ENCODE measurements at regions not wholly inside any gene's neighbourhood (a gene's known extent, or its start where the extent isn't known, plus 50 kb on each side); places are given as distances from the start of the nearest gene placed in this dataset.

GRCh38 chr13:47862841-47863240 is 138.2 kb downstream of the SUCLA2 start:
- TF ChIP-seq CTCF (conservative IDR thresholded peaks at IDR 0.05) (no peak), ZFX (IDR thresholded peaks at IDR 0.05) (no peak)

Data from C4-2B (cell line).